ENCODE measurements at regions not wholly inside any gene's neighbourhood (a gene's known extent, or its start where the extent isn't known, plus 50 kb on each side); places are given as distances from the start of the nearest gene placed in this dataset.

DNA sequence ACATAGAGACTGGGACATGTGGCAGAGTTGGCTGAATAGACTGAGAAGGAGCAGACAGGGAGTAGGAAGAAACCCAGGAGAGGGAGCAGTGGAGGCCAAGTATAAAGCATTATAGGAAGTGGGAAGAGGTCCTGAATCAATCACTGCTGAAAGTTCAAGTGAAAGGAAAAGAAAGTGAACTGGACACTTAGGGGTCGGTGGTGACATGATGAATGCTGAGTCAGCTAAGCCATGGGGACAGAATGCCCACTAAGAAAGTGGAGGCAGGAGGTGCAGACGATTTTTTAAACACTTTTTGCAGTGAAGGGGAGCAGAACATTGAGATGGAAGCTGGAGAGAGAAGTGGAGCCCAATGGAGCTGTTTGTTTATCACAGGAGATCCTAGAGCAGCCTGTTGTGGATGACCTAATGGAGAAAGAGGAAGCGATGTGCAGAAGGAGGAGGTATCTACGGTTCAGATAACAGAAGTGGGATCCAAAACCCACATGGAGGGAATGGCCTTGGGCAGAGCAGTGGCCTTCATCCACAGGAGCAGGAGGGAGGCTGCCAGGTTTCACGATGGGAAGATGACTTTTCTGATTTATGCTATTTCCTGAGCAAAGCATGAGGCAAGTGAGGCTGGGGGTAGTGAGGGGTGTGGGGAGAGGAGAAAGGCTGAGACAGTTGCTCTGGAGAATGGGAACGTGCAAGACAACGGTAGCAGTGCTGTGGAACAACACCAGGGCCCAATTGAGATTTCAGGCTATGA, 208.2 kb downstream of the RPLP1 start:
- Histone ChIP-seq H3K27ac (ENCODE audit: low read length) (no peak overlapping the region), H3K4me3 (ENCODE audit: low read depth in 1 of 2, low read length in 2 of 2) (no peak overlapping the region), H3K27me3 (ENCODE audit: insufficient read depth, low read length, poor library complexity) (peaks cover 2% of the 10 kb centered on the region), H4K20me1 (ENCODE audit: insufficient read depth, low read length) (no peaks in the 10 kb centered on the region), H3K4me1 (ENCODE audit: insufficient read depth, low read length) (no peaks in the 10 kb centered on the region), H3K4me2 (ENCODE audit: insufficient read depth, low read length) (no peak overlapping the region), H3K9me3 (ENCODE audit: insufficient read depth, low read length, severe bottlenecking) (no peaks in the 10 kb centered on the region), H3K36me3 (ENCODE audit: insufficient read depth, low read length) (no peaks in the 10 kb centered on the region), H3K79me2 (ENCODE audit: insufficient read depth, low read length) (no peaks in the 10 kb centered on the region), H2AFZ (ENCODE audit: low read depth, low read length) (no peak overlapping the region), H3K9ac (ENCODE audit: low read depth, low read length) (no peak overlapping the region)
- DNase-seq (no peak), ATAC-seq (ENCODE audit: insufficient read depth, low read depth) (no peak)
- TF ChIP-seq, protein P1, sequence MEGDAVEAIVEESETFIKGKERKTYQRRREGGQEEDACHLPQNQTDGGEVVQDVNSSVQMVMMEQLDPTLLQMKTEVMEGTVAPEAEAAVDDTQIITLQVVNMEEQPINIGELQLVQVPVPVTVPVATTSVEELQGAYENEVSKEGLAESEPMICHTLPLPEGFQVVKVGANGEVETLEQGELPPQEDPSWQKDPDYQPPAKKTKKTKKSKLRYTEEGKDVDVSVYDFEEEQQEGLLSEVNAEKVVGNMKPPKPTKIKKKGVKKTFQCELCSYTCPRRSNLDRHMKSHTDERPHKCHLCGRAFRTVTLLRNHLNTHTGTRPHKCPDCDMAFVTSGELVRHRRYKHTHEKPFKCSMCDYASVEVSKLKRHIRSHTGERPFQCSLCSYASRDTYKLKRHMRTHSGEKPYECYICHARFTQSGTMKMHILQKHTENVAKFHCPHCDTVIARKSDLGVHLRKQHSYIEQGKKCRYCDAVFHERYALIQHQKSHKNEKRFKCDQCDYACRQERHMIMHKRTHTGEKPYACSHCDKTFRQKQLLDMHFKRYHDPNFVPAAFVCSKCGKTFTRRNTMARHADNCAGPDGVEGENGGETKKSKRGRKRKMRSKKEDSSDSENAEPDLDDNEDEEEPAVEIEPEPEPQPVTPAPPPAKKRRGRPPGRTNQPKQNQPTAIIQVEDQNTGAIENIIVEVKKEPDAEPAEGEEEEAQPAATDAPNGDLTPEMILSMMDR (IDR thresholded peaks at IDR 0.05; ENCODE audit: borderline replicate concordance, extremely low read depth, low read length, poor library complexity, severe bottlenecking) = no peak
- no peak for TF ChIP-seq EZH2 (IDR thresholded peaks at IDR 0.05; ENCODE audit: borderline replicate concordance, low read depth, low read length, severe bottlenecking)

DNA sequence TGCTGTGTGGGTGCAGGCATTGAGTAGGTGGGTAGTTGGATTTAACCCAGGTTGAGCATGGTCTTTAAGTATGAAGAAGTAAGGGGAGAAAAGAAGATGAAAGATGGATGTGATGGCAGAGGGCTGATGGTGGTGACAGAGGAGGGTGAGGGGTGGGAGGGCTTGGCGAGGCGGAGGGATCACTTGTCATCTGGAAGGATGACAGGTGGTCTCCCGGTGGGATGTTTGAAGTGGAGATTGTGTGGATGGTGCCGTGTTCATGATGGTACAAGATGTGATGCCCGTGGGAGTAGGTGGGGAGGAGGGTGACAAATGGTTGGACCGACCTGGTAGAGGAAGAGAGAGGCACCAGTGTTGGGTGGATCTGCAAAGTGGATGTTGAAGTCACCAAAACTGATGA, 208.8 kb downstream of the RPLP1 start:
- Histone ChIP-seq H3K36me3 (ENCODE audit: insufficient read depth, low read length) (no peaks in the 10 kb centered on the region), H3K4me3 (ENCODE audit: low read depth in 1 of 2, low read length in 2 of 2) (no peak overlapping the region), H4K20me1 (ENCODE audit: insufficient read depth, low read length) (no peaks in the 10 kb centered on the region; the same call in 1 of the 2 replicates), H3K4me2 (ENCODE audit: insufficient read depth, low read length) (no peak overlapping the region), H2AFZ (ENCODE audit: low read depth, low read length) (no peak overlapping the region), H3K9me3 (ENCODE audit: insufficient read depth, low read length, severe bottlenecking) (no peaks in the 10 kb centered on the region), H3K79me2 (ENCODE audit: insufficient read depth, low read length) (no peaks in the 10 kb centered on the region), H3K4me1 (ENCODE audit: insufficient read depth, low read length) (no peaks in the 10 kb centered on the region), H3K9ac (ENCODE audit: low read depth, low read length) (no peak overlapping the region), H3K27me3 (ENCODE audit: insufficient read depth, low read length, poor library complexity) (peaks cover 2% of the 10 kb centered on the region), H3K27ac (ENCODE audit: low read length) (no peak overlapping the region)
- no peak for DNase-seq
- TF ChIP-seq EZH2 (IDR thresholded peaks at IDR 0.05; ENCODE audit: borderline replicate concordance, low read depth, low read length, severe bottlenecking) = no peak
- TF ChIP-seq, protein P1 (IDR thresholded peaks at IDR 0.05; ENCODE audit: borderline replicate concordance, extremely low read depth, low read length, poor library complexity, severe bottlenecking) = no peak
- no peak for ATAC-seq (ENCODE audit: insufficient read depth, low read depth)

DNA sequence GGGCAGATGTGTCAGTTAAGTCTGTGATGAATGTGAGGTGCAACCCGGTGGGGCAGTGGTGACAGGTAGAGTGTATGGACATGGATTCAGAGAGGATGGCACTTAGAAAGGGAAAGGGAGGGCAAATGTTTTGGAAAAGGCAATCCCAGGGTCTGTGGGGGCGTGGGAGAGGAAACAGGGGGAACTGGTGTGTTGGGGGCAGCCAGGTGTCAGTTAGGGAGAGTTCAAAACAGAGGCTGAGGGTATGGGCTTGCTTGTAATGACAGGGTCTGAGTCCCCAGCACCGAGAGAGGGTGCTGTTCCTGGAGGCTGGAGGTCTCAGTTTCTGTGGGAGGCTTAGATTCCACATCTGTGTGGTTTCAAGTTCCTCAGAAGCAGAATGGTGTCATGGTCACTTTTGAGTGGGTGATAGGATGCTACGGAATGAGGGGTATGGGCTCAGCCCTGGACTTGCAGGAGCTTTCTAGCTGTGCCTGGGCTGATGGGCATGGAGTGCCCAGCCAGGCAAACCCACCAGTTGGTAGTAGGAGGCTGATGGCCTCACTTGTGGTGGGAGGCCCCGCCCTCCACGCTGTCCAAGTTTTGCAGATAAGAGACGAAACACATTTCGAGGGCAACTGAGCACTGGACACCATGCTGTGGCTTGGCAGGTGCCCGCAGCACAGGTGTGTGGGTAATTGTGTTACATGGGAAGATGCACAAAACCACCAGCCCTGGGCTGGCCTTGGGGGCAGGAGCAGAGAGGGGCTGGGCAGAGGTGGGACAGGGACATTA, 209.4 kb downstream of the RPLP1 start:
- no peaks in the 10 kb centered on the region for H3K4me1 ChIP-seq (ENCODE audit: insufficient read depth, low read length)
- H3K4me2 ChIP-seq (ENCODE audit: insufficient read depth, low read length) = no peak overlapping the region
- H3K27ac ChIP-seq (ENCODE audit: low read length) = no peak overlapping the region
- H4K20me1 ChIP-seq (ENCODE audit: insufficient read depth, low read length) = no peaks in the 10 kb centered on the region; the same call in 1 of the 2 replicates
- no peaks in the 10 kb centered on the region for H3K9me3 ChIP-seq (ENCODE audit: insufficient read depth, low read length, severe bottlenecking)
- DNase-seq (no peak), ATAC-seq (ENCODE audit: insufficient read depth, low read depth) (no peak)
- TF ChIP-seq, protein P1 (IDR thresholded peaks at IDR 0.05; ENCODE audit: borderline replicate concordance, extremely low read depth, low read length, poor library complexity, severe bottlenecking) = no peak
- no peak for TF ChIP-seq EZH2 (IDR thresholded peaks at IDR 0.05; ENCODE audit: borderline replicate concordance, low read depth, low read length, severe bottlenecking)
- no peak overlapping the region for H3K9ac ChIP-seq (ENCODE audit: low read depth, low read length)
- no peaks in the 10 kb centered on the region for H3K79me2 ChIP-seq (ENCODE audit: insufficient read depth, low read length)
- H3K27me3 ChIP-seq (ENCODE audit: insufficient read depth, low read length, poor library complexity) = peaks cover 2% of the 10 kb centered on the region
- H3K36me3 ChIP-seq (ENCODE audit: insufficient read depth, low read length) = no peaks in the 10 kb centered on the region
- H3K4me3 ChIP-seq (ENCODE audit: low read depth in 1 of 2, low read length in 2 of 2) = no peak overlapping the region
- no peak overlapping the region for H2AFZ ChIP-seq (ENCODE audit: low read depth, low read length)
